Endothelial cell (in vitro differentiated cells): ENCODE measurements at regions not wholly inside any gene's neighbourhood (a gene's known extent, or its start where the extent isn't known, plus 50 kb on each side); places are given as distances from the start of the nearest gene placed in this dataset.
"Not testable (repeated sequence)": the region's sequence is repeated elsewhere in the genome, so short reads cannot be mapped to it uniquely, and the experiment has no call there.

Experiments used
- DNase-seq: peaks from one replicate; pipeline ENCODE4 v3.0.0; 2021; ENCODE audit warnings: low spot score
- H3K27ac Mint-ChIP-seq: one replicate; pipeline ENCODE4 v1.8.0; 2021; ENCODE audit warnings: mixed read lengths, inconsistent platforms; ENCODE audit not compliant: unreplicated experiment
- H3K27me3 Mint-ChIP-seq: one replicate; pipeline ENCODE4 v1.8.0; 2021; ENCODE audit warnings: mild to moderate bottlenecking, moderate library complexity, mixed read lengths, inconsistent platforms; ENCODE audit not compliant: unreplicated experiment
- H3K36me3 Mint-ChIP-seq: one replicate; pipeline ENCODE4 v1.8.0; 2021; ENCODE audit warnings: mild to moderate bottlenecking, low read depth, mixed read lengths, inconsistent platforms; ENCODE audit not compliant: unreplicated experiment
- H3K4me1 Mint-ChIP-seq: one replicate; pipeline ENCODE4 v1.8.0; 2021; ENCODE audit warnings: mild to moderate bottlenecking, mixed read lengths, inconsistent platforms; ENCODE audit not compliant: unreplicated experiment
- H3K4me3 Mint-ChIP-seq: one replicate; pipeline ENCODE4 v1.8.0; 2021; ENCODE audit warnings: mild to moderate bottlenecking, mixed read lengths, inconsistent platforms; ENCODE audit not compliant: unreplicated experiment
- H3K9me3 Mint-ChIP-seq: one replicate; pipeline ENCODE4 v1.8.0; 2021; ENCODE audit warnings: mixed read lengths, inconsistent platforms; ENCODE audit not compliant: unreplicated experiment
- TF ChIP-seq, protein P1 (sequence below): fragments of 200-600 bp; sonication (generic); IDR thresholded peaks from one replicate; pipeline ENCODE4 v1.5.0; 2021; ENCODE audit warnings: antibody characterized with exemption; ENCODE audit not compliant: unreplicated experiment

DNA sequence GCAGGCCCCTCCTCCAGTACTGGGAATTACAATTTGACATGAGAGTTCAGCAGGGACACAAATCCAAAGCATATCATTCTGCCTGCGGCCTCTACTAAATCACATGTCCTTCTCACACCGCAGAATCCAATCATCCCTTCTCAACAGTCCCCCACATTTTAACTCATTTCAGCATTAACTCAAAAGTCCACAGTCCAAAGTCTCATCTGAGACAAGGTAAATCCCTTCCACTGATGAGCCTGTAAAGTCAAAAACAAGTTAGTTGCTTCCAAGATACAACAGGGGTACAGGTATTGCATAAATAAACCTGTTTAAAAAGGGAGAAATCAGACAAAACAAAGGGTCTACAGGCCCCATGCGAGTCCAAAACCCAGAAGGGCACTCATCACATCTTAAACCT lies 64.0 kb downstream of the EBNA1BP2 start:
- H3K27ac Mint-ChIP-seq = no peak overlapping the region
- H3K9me3 Mint-ChIP-seq = peaks cover 20% of the 10 kb centered on the region
- DNase-seq = no peak
- H3K36me3 Mint-ChIP-seq = peaks cover 23% of the 10 kb centered on the region
- TF ChIP-seq, protein P1, sequence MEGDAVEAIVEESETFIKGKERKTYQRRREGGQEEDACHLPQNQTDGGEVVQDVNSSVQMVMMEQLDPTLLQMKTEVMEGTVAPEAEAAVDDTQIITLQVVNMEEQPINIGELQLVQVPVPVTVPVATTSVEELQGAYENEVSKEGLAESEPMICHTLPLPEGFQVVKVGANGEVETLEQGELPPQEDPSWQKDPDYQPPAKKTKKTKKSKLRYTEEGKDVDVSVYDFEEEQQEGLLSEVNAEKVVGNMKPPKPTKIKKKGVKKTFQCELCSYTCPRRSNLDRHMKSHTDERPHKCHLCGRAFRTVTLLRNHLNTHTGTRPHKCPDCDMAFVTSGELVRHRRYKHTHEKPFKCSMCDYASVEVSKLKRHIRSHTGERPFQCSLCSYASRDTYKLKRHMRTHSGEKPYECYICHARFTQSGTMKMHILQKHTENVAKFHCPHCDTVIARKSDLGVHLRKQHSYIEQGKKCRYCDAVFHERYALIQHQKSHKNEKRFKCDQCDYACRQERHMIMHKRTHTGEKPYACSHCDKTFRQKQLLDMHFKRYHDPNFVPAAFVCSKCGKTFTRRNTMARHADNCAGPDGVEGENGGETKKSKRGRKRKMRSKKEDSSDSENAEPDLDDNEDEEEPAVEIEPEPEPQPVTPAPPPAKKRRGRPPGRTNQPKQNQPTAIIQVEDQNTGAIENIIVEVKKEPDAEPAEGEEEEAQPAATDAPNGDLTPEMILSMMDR = no peak
- no peaks in the 10 kb centered on the region for H3K4me1 Mint-ChIP-seq
- H3K27me3 Mint-ChIP-seq = peaks cover 16% of the 10 kb centered on the region
- peak overlapping the region; percentile 21 for H3K4me3 Mint-ChIP-seq

- H3K4me1 Mint-ChIP-seq = no peaks in the 10 kb centered on the region
Measured at GRCh38 chr1:43107664-43108063, 64.4 kb downstream of the EBNA1BP2 start.

GRCh38 chr1:43104027-43104763 lies 67.9 kb downstream of the EBNA1BP2 start:
- H3K4me3 Mint-ChIP-seq = no peak overlapping the region
- H3K4me1 Mint-ChIP-seq = no peaks in the 10 kb centered on the region
- no peak for DNase-seq
- peaks cover 15% of the 10 kb centered on the region for H3K27me3 Mint-ChIP-seq
- H3K9me3 Mint-ChIP-seq = peaks cover 11% of the 10 kb centered on the region
- H3K27ac Mint-ChIP-seq = no peak overlapping the region
- peaks cover 29% of the 10 kb centered on the region for H3K36me3 Mint-ChIP-seq
- TF ChIP-seq, protein P1 = no peak

More at GRCh38 chr1:43107664-43108063, 64.4 kb downstream of the EBNA1BP2 start:
- TF ChIP-seq, protein P1 = no peak
- peaks cover 18% of the 10 kb centered on the region for H3K27me3 Mint-ChIP-seq
- no peak for DNase-seq
- peaks cover 23% of the 10 kb centered on the region for H3K36me3 Mint-ChIP-seq
- no peak overlapping the region for H3K4me3 Mint-ChIP-seq
- H3K27ac Mint-ChIP-seq = no peak overlapping the region
- peaks cover 20% of the 10 kb centered on the region for H3K9me3 Mint-ChIP-seq

GRCh38 chr1:43101061-43101460 lies 71.0 kb downstream of the EBNA1BP2 start:
- Mint-ChIP-seq H3K36me3 (peaks cover 14% of the 10 kb centered on the region), H3K27ac (no peak overlapping the region), H3K4me3 (no peak overlapping the region), H3K4me1 (no peaks in the 10 kb centered on the region), H3K27me3 (peaks cover 12% of the 10 kb centered on the region), H3K9me3 (peaks cover 6% of the 10 kb centered on the region)
- DNase-seq = no peak
- TF ChIP-seq, protein P1 = no peak

DNA sequence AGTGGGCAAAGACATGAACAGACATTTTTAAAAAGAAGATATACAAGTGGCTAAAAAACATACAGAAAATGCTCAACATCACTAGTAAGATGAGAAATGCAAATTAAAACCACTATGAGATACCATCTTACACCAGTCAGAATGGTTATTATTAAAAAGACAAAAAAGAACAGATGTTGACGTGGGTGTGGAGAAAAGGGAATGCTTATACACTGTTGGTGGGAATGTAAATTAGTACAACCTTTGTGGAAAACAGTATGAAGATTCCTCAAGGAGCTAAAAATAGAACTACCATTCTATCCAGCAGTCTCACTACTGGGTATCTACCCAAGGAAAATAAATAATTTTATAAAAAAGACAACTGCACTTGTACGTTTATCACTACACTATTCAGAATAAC lies 73.9 kb downstream of the EBNA1BP2 start:
- TF ChIP-seq, protein P1 = no peak
- H3K36me3 Mint-ChIP-seq = peaks cover 6% of the 10 kb centered on the region
- H3K27ac Mint-ChIP-seq = no peak overlapping the region
- no peaks in the 10 kb centered on the region for H3K9me3 Mint-ChIP-seq
- peaks cover 2% of the 10 kb centered on the region for H3K27me3 Mint-ChIP-seq
- DNase-seq = no peak
- no peak overlapping the region for H3K4me3 Mint-ChIP-seq
- no peaks in the 10 kb centered on the region for H3K4me1 Mint-ChIP-seq

DNA sequence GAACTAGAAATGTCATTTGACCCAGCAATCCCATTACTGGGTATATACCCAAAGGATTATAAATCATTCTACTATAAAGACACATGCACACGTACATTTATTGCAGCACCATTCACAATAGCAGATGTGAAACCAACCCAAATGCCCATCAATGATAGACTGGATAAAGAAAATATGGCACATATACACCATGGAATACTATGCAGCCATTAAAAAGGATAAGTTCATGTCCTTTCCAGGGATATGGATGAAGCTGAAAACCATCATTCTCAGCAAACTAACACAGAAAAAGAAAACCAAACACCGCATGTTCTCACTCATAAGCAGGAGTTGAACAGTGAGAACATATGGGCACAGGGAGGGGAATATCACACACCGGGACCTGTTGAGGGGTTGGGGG lies 75.6 kb downstream of the EBNA1BP2 start:
- not testable (repeated sequence) for H3K4me1 Mint-ChIP-seq, H3K27ac Mint-ChIP-seq, H3K9me3 Mint-ChIP-seq

DNA sequence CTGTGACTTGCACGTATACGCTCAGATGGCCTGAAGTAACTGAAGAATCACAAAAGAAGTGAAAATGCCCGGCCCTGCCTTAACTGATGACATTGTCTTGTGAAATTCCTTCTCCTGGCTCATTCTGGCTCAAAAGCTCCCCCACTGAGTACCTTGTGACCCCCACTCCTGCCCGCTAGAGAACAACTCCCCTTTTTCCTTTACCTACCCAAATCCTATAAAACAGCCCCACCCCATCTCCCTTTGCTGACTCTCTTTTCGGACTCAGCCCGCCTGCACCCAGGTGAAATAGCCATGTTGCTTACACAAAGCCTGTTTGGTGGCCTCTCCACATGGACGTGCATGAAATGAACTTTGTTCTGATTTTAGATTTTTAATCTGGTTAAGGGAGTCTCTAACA lies 81.3 kb downstream of the EBNA1BP2 start:
- not testable (repeated sequence) for H3K4me3 Mint-ChIP-seq, H3K4me1 Mint-ChIP-seq, H3K27ac Mint-ChIP-seq, H3K27me3 Mint-ChIP-seq, H3K36me3 Mint-ChIP-seq, DNase-seq, H3K9me3 Mint-ChIP-seq

More for the DNA sequence above, 75.6 kb downstream of the EBNA1BP2 start:
- H3K36me3 Mint-ChIP-seq, DNase-seq, H3K27me3 Mint-ChIP-seq, H3K4me3 Mint-ChIP-seq: not testable (repeated sequence)
